PC-9 (cell line): ENCODE measurements at regions not wholly inside any gene's neighbourhood (a gene's known extent, or its start where the extent isn't known, plus 50 kb on each side); places are given as distances from the start of the nearest gene placed in this dataset.

ENCODE experiments used
- EZH2 ChIP-seq: fragments of 200-600 bp; sonication (generic); IDR thresholded peaks from 2 replicates; pipeline ENCODE4 v1.8.0; 2017; ENCODE audit warnings: antibody characterized with exemption, low read depth
- TF ChIP-seq, protein P1 (sequence below): fragments of 200-600 bp; sonication (generic); conservative IDR thresholded peaks from 2 replicates; pipeline ENCODE4 v1.6.1; 2017; ENCODE audit warnings: mixed run types, antibody characterized with exemption, mild to moderate bottlenecking, moderate library complexity

DNA sequence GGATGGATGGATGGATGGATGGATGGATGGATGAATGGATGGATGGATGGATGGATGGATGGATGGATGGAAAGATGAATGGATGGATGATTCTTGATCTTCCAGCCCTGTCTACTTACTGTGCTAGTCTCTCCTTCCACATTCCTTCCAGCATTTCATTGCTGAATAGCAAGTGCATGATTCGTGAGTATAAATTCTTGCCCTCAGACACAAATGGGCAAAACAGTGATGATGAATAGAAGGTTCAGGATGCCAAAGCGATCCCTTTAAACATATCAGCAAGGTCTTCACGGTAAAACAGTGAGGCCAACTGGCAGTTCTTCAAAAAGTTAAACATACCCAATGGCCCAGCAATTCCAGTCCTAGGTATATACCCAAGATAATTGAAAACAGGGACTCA lies 400.2 kb downstream of the MN1 start:
- TF ChIP-seq, protein P1, sequence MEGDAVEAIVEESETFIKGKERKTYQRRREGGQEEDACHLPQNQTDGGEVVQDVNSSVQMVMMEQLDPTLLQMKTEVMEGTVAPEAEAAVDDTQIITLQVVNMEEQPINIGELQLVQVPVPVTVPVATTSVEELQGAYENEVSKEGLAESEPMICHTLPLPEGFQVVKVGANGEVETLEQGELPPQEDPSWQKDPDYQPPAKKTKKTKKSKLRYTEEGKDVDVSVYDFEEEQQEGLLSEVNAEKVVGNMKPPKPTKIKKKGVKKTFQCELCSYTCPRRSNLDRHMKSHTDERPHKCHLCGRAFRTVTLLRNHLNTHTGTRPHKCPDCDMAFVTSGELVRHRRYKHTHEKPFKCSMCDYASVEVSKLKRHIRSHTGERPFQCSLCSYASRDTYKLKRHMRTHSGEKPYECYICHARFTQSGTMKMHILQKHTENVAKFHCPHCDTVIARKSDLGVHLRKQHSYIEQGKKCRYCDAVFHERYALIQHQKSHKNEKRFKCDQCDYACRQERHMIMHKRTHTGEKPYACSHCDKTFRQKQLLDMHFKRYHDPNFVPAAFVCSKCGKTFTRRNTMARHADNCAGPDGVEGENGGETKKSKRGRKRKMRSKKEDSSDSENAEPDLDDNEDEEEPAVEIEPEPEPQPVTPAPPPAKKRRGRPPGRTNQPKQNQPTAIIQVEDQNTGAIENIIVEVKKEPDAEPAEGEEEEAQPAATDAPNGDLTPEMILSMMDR: no peak
- no peak for TF ChIP-seq EZH2
